ENCODE measurements at regions not wholly inside any gene's neighbourhood (a gene's known extent, or its start where the extent isn't known, plus 50 kb on each side); places are given as distances from the start of the nearest gene placed in this dataset.

GRCh38 chr3:8206971-8207617 lies 294.5 kb upstream of the LMCD1 start:
- no peak for DNase-seq (ENCODE audit: low read depth)
- no peak for TF ChIP-seq CTCF (IDR thresholded peaks at IDR 0.05; ENCODE audit: control insufficient read depth, extremely low read depth, insufficient read depth)
- H3K4me3 ChIP-seq (ENCODE audit: low read depth, low read length), result no peak overlapping the region

- H3K4me3 ChIP-seq (ENCODE audit: low read depth, low read length), result no peak overlapping the region
- no peak for DNase-seq (ENCODE audit: low read depth)
- no peak for TF ChIP-seq CTCF (IDR thresholded peaks at IDR 0.05; ENCODE audit: control insufficient read depth, extremely low read depth, insufficient read depth)
These were observed 290.7 kb upstream of the LMCD1 start for GRCh38 chr3:8210882-8211341.

GRCh38 chr3:8212794-8213193 lies 288.8 kb upstream of the LMCD1 start:
- H3K4me3 ChIP-seq (ENCODE audit: low read depth, low read length), result no peak overlapping the region
- DNase-seq (ENCODE audit: low read depth), result no peak
- TF ChIP-seq CTCF (IDR thresholded peaks at IDR 0.05; ENCODE audit: control insufficient read depth, extremely low read depth, insufficient read depth), result no peak

GRCh38 chr3:8213286-8213685 lies 288.3 kb upstream of the LMCD1 start:
- no peak overlapping the region for H3K4me3 ChIP-seq (ENCODE audit: low read depth, low read length)
- no peak for TF ChIP-seq CTCF (IDR thresholded peaks at IDR 0.05; ENCODE audit: control insufficient read depth, extremely low read depth, insufficient read depth)
- no peak for DNase-seq (ENCODE audit: low read depth)

- TF ChIP-seq CTCF (IDR thresholded peaks at IDR 0.05; ENCODE audit: control insufficient read depth, extremely low read depth, insufficient read depth), result no peak
- H3K4me3 ChIP-seq (ENCODE audit: low read depth, low read length), result no peak overlapping the region
- no peak for DNase-seq (ENCODE audit: low read depth)
These were observed 285.8 kb upstream of the LMCD1 start for GRCh38 chr3:8215821-8216220.

GRCh38 chr3:8218353-8218940 lies 283.2 kb upstream of the LMCD1 start:
- DNase-seq (ENCODE audit: low read depth), result no peak
- no peak for TF ChIP-seq CTCF (IDR thresholded peaks at IDR 0.05; ENCODE audit: control insufficient read depth, extremely low read depth, insufficient read depth)
- no peak overlapping the region for H3K4me3 ChIP-seq (ENCODE audit: low read depth, low read length)

- no peak for DNase-seq (ENCODE audit: low read depth)
- TF ChIP-seq CTCF (IDR thresholded peaks at IDR 0.05; ENCODE audit: control insufficient read depth, extremely low read depth, insufficient read depth), result no peak
- H3K4me3 ChIP-seq (ENCODE audit: low read depth, low read length), result no peak overlapping the region
These were observed 281.3 kb upstream of the LMCD1 start for GRCh38 chr3:8220291-8220690.

All from LNCaP clone FGC (cell line).